DMS53 treated with DMSO at 0.1 percent for 48 hours (cell line): ENCODE measurements at regions not wholly inside any gene's neighbourhood (a gene's known extent, or its start where the extent isn't known, plus 50 kb on each side); places are given as distances from the start of the nearest gene placed in this dataset.

ENCODE experiments used
- DNase-seq: peaks from one replicate; lab custom pipeline; 2025; ENCODE audit not compliant: unreplicated experiment; lab: John Stamatoyannopoulos, UW

DNA sequence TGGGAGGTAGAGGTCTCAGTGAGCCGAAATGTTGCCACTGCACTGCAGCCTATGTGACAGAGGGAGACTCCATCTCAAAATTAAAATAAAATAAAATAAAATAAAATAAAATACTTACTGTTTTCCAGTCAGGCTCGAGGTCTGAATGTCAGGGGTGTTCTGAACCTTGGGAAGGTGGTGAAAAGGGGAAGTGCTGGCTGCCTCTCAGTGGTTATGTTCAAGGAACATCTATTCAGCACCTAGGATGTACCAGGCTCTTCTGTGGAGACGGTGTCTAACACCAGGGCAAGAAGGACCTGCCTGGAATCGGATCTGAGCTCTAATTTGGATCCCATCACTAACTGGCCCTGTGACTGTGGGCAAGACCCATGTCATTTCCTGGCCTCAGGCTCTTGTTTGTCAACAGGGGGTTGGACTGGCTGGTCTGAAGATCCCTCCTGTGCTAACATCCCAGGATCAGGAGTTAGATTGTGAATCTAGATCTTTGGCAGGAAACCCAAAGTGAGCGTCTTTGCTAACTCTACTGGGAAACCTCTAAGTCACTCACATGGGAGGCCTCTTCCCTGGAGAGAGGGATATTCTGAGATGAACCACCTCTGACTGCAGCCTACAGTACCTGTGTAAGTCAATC, 63.4 kb upstream of the SIRPG start:
- DNase-seq: no peak

- DNase-seq: no peak
Observed at GRCh38 chr20:1720226-1720625, 62.6 kb upstream of the SIRPG start.

GRCh38 chr20:1718604-1719384, 61.2 kb upstream of the SIRPG start:
- DNase-seq: no peak

DNA sequence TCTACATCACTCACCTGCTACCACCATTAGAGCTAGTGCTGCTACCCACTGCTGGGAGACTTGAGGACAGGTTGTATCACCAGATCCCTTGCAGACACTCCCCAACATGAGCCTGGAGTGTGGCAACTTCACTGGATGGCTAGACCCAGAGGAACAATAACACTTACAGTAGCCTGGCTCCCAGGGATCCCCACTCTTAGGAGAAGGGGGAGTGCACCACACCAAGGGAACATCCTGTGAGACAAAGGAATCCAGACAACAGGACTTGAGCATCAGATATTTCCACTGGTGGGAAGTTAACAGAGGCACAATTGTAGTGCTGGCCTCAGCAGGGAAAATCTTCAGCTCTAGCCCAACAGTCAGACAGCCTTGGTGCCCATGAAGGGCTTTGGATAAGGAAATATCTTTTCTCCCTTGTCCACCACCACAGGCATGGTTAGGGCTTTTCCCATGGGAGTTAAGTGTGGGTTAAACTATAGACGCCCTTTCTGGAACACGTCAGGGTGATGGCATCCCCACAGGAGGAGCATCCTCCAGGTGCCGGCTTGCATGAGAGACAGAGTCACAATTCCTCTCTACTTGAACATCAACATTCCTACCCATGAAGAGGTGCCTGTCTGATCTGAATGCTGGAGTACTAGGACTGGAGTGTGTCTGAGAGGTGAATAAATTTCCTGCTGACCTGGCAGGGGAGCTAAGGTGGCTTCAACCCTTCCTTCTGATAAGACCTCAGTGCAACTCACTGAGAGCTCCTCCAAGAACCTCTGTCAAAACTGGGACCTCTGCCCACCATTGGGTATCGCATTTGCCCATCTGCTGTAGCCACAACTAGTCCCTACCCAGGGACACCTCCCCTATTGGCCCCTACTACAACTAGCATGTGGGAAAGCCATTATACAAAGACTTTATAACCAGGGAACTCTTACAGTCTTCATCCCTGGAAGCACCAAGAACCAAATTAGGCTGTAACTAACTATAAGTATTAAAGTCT, 55.4 kb upstream of the SIRPG start:
- DNase-seq: no peak

- DNase-seq: no peak
Observed at GRCh38 chr20:1711826-1712601, 54.4 kb upstream of the SIRPG start.

DNA sequence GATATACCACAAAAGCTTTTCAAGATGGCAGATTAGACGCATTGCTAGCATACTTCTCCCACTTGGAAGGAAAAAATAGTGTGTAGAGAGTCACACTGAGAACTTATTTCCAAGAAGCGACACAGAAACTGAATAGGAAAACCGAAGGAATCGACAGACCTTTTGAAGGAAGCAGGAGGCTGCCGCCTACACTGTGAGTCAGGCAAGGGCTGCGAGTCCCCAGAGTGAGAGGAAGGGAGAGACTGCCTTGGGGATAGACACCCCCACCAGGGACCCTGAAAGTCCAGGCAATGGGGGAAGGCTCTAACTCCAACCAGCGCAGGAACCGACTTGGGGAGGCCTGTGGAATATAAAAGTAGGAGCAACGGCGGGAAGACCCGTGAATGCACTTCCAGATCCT, 53.7 kb upstream of the SIRPG start:
- no peak for DNase-seq

GRCh38 chr20:1710484-1710883, 52.9 kb upstream of the SIRPG start:
- DNase-seq: no peak

- DNase-seq: no peak
Observed at GRCh38 chr20:1707588-1708449, 50.2 kb upstream of the SIRPG start.
